Duodenal mucosa (tissue), 2 donors: ENCODE measurements at regions not wholly inside any gene's neighbourhood (a gene's known extent, or its start where the extent isn't known, plus 50 kb on each side); places are given as distances from the start of the nearest gene placed in this dataset.

Experiments used
- H3K27ac ChIP-seq: one replicate; pipeline ENCODE4 v1.7.0; 2013; ENCODE audit warnings: low read depth, low read length
- H3K27me3 ChIP-seq, 2 donors: one replicate each; pipeline ENCODE4 v1.7.0; 2013; ENCODE audit warnings: low read length in 2 of 2, control low read depth in 1 of 2; ENCODE audit not compliant: insufficient read depth in 2 of 2, control insufficient read depth in 1 of 2
- H3K36me3 ChIP-seq, 2 donors: one replicate each; pipeline ENCODE4 v1.7.0; 2013; ENCODE audit warnings: low read length in 2 of 2, control low read depth in 1 of 2; ENCODE audit not compliant: insufficient read depth in 2 of 2, control insufficient read depth in 1 of 2
- H3K4me1 ChIP-seq, 2 donors: one replicate each; pipeline ENCODE4 v1.7.0; 2013; ENCODE audit warnings: low read length in 2 of 2, control low read depth in 1 of 2; ENCODE audit not compliant: insufficient read depth in 2 of 2, control insufficient read depth in 1 of 2
- H3K4me3 ChIP-seq, 2 donors: one replicate each; pipeline ENCODE4 v1.7.0; 2013; ENCODE audit warnings: low read length in 2 of 2, low read depth in 1 of 2
- H3K9ac ChIP-seq, 2 donors: one replicate each; pipeline ENCODE4 v1.7.0; 2013; ENCODE audit warnings: low read length in 2 of 2, low read depth in 1 of 2
- H3K9me3 ChIP-seq, 2 donors: one replicate each; pipeline ENCODE4 v1.7.0; 2013; ENCODE audit warnings: low read length in 2 of 2, control low read depth in 1 of 2; ENCODE audit not compliant: control insufficient read depth in 1 of 2

DNA sequence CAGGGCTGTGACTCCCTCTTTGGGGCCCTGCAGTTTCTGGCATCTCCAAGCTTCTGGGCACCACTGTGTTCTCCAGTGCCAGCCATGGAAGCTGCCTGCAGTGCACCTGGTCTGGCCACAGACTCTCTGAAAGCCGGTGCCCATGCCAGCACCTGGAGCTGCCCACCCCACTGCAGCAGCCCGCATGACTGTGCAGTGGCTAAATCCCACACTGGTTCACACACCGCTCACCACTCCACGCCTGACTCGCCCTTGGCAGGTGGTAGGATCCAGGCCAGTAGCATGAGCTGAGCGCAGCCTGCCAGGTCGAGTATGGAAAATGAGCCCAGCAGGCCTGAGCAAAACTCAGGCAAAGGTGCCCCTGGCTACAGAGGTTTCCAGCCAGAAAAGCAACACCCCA lies 72.8 kb upstream of the INTU start:
- Histone ChIP-seq H3K4me1 (no peaks in the 10 kb centered on the region), H3K9ac (no peak overlapping the region), H3K36me3 (no peaks in the 10 kb centered on the region), H3K9me3 (no peaks in the 10 kb centered on the region), H3K27ac (no peak overlapping the region), H3K27me3 (no peaks in the 10 kb centered on the region), H3K4me3 (no peak overlapping the region)

GRCh38 chr4:127560755-127561154 lies 72.0 kb upstream of the INTU start:
- H3K27ac ChIP-seq = no peak overlapping the region
- H3K9me3 ChIP-seq = no peaks in the 10 kb centered on the region
- H3K36me3 ChIP-seq = no peaks in the 10 kb centered on the region
- no peak overlapping the region for H3K4me3 ChIP-seq
- H3K4me1 ChIP-seq = no peaks in the 10 kb centered on the region
- no peaks in the 10 kb centered on the region for H3K27me3 ChIP-seq
- H3K9ac ChIP-seq = no peak overlapping the region

- no peaks in the 10 kb centered on the region for H3K9me3 ChIP-seq
- H3K4me1 ChIP-seq = no peaks in the 10 kb centered on the region
- H3K27ac ChIP-seq = no peak overlapping the region
- no peak overlapping the region for H3K9ac ChIP-seq
- no peaks in the 10 kb centered on the region for H3K27me3 ChIP-seq
- H3K4me3 ChIP-seq = no peak overlapping the region
- no peaks in the 10 kb centered on the region for H3K36me3 ChIP-seq
Observed at GRCh38 chr4:127574643-127575042, 58.1 kb upstream of the INTU start.

DNA sequence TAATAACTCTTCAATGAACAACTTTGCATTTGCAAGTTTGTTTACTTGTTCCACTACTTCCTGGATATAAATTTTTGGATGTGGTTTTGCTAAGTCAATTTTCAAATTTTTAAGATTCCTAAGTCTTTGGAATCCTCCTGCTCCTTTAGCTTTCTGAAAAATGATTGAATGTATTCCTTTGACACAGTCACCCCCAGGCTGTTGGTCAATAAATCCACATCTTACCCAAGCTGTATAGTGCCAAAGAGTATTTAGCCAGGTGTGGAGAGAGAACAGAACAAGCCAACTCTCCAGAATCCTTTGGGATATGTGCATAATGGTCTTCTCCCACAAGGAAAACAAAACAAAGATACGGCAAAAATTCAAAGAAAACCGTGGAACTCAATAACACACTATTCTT lies 56.9 kb upstream of the INTU start:
- H3K9me3 ChIP-seq = no peaks in the 10 kb centered on the region

GRCh38 chr4:127578491-127578890 lies 54.3 kb upstream of the INTU start:
- Histone ChIP-seq H3K9ac (no peak overlapping the region), H3K27ac (no peak overlapping the region), H3K9me3 (no peaks in the 10 kb centered on the region), H3K4me1 (no peaks in the 10 kb centered on the region), H3K27me3 (no peaks in the 10 kb centered on the region), H3K4me3 (no peak overlapping the region), H3K36me3 (no peaks in the 10 kb centered on the region)

More for the DNA sequence above, 56.9 kb upstream of the INTU start:
- no peak overlapping the region for H3K27ac ChIP-seq
- H3K27me3 ChIP-seq = no peaks in the 10 kb centered on the region
- no peaks in the 10 kb centered on the region for H3K36me3 ChIP-seq
- no peaks in the 10 kb centered on the region for H3K4me1 ChIP-seq
- no peak overlapping the region for H3K9ac ChIP-seq
- H3K4me3 ChIP-seq = no peak overlapping the region

- no peaks in the 10 kb centered on the region for H3K36me3 ChIP-seq
- H3K4me1 ChIP-seq = no peaks in the 10 kb centered on the region
- H3K27me3 ChIP-seq = no peaks in the 10 kb centered on the region
- H3K4me3 ChIP-seq = no peak overlapping the region
- H3K9ac ChIP-seq = no peak overlapping the region
- H3K27ac ChIP-seq = no peak overlapping the region
- no peaks in the 10 kb centered on the region for H3K9me3 ChIP-seq
Observed at GRCh38 chr4:127578967-127579366, 53.8 kb upstream of the INTU start.

DNA sequence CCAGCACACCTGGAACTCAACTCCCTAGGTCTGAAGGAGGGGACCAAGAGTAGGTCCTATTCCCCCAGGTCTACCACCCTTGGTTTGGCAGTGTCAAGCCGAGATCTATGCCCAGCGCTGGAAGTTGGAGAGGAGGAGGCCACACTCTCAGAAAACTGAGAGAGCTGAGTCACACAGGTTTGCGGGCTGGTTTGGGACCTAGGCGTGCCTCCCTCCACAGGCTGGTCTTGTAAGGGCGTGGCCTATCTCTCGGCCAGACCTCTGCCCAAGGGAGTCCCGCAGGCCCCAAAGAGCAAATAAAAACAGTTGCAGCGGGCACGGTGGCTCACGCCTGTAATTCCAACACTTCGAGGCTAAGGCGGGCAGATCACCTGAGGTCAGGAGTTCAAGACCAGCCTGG lies 52.9 kb upstream of the INTU start:
- no peak overlapping the region for H3K27ac ChIP-seq
- H3K4me3 ChIP-seq = no peak overlapping the region
- no peaks in the 10 kb centered on the region for H3K36me3 ChIP-seq

GRCh38 chr4:127580300-127580699 lies 52.5 kb upstream of the INTU start:
- Histone ChIP-seq H3K4me3 (no peak overlapping the region), H3K27me3 (no peaks in the 10 kb centered on the region)

More for the DNA sequence above, 52.9 kb upstream of the INTU start:
- Histone ChIP-seq H3K27me3 (no peaks in the 10 kb centered on the region), H3K4me1 (no peaks in the 10 kb centered on the region), H3K9me3 (no peaks in the 10 kb centered on the region), H3K9ac (no peak overlapping the region)

GRCh38 chr4:127580891-127581290 lies 51.9 kb upstream of the INTU start:
- Histone ChIP-seq H3K27ac (no peak overlapping the region), H3K36me3 (no peaks in the 10 kb centered on the region), H3K9ac (no peak overlapping the region), H3K27me3 (no peaks in the 10 kb centered on the region), H3K4me3 (no peak overlapping the region), H3K4me1 (no peaks in the 10 kb centered on the region), H3K9me3 (no peaks in the 10 kb centered on the region)

More at GRCh38 chr4:127580300-127580699, 52.5 kb upstream of the INTU start:
- H3K4me1 ChIP-seq = no peaks in the 10 kb centered on the region
- no peak overlapping the region for H3K27ac ChIP-seq
- H3K9me3 ChIP-seq = no peaks in the 10 kb centered on the region
- H3K9ac ChIP-seq = no peak overlapping the region
- H3K36me3 ChIP-seq = no peaks in the 10 kb centered on the region
